ENCODE measurements at regions not wholly inside any gene's neighbourhood (a gene's known extent, or its start where the extent isn't known, plus 50 kb on each side); places are given as distances from the start of the nearest gene placed in this dataset.

GRCh38 chr2:60045456-60045855 is 508.0 kb downstream of the BCL11A start:
- H3K9me3 ChIP-seq (ENCODE audit: insufficient read depth, low read depth), result no peaks in the 10 kb centered on the region
- no peaks in the 10 kb centered on the region for H4K20me1 ChIP-seq (ENCODE audit: insufficient read depth)
- no peaks in the 10 kb centered on the region for H3K27me3 ChIP-seq (ENCODE audit: insufficient read depth, low read depth)
- ChIA-PET POLR2A (ENCODE audit: unreplicated experiment) (no interaction called here), CTCF (no interaction called here)
- H3K79me2 ChIP-seq (ENCODE audit: low read depth), result no peaks in the 10 kb centered on the region
- H3K4me2 ChIP-seq, result no peak overlapping the region
- H3K27ac ChIP-seq, result no peak overlapping the region
- H3K4me1 ChIP-seq (replicated peaks; ENCODE audit: insufficient read depth), result no peaks in the 10 kb centered on the region
- intact Hi-C loops (cut with micrococcal nuclease; ENCODE audit: unreplicated experiment), result no loop called here
- TF ChIP-seq EZH2 (IDR thresholded peaks at IDR 0.05; ENCODE audit: low read depth) (no peak), CTCF (conservative IDR thresholded peaks at IDR 0.05) (no peak)
- H3K4me3 ChIP-seq, result no peak overlapping the region
- no peaks in the 10 kb centered on the region for H3K36me3 ChIP-seq (ENCODE audit: low read depth)
- no peaks in the 10 kb centered on the region for H3F3A ChIP-seq (ENCODE audit: insufficient read depth, low read depth)
- no TSS peak for BruUV-seq (replicated peaks)
- DNase-seq, result no peak
- no peaks in the 10 kb centered on the region; the same call in 1 of the 2 replicates for H3K9me2 ChIP-seq (ENCODE audit: insufficient read depth)
- H2AFZ ChIP-seq, result no peak overlapping the region

- Histone ChIP-seq H3K4me3 (no peak overlapping the region), H3K9me2 (ENCODE audit: insufficient read depth) (no peaks in the 10 kb centered on the region; the same call in 1 of the 2 replicates), H3K27me3 (ENCODE audit: insufficient read depth, low read depth) (no peaks in the 10 kb centered on the region), H3F3A (ENCODE audit: insufficient read depth, low read depth) (no peaks in the 10 kb centered on the region), H3K36me3 (ENCODE audit: low read depth) (no peaks in the 10 kb centered on the region), H4K20me1 (ENCODE audit: insufficient read depth) (no peaks in the 10 kb centered on the region), H3K9me3 (ENCODE audit: insufficient read depth, low read depth) (no peaks in the 10 kb centered on the region), H3K4me2 (no peak overlapping the region), H2AFZ (no peak overlapping the region), H3K4me1 (replicated peaks; ENCODE audit: insufficient read depth) (no peaks in the 10 kb centered on the region), H3K27ac (no peak overlapping the region), H3K79me2 (ENCODE audit: low read depth) (no peaks in the 10 kb centered on the region)
- no peak for TF ChIP-seq CTCF (conservative IDR thresholded peaks at IDR 0.05)
- TF ChIP-seq EZH2 (IDR thresholded peaks at IDR 0.05; ENCODE audit: low read depth), result no peak
- intact Hi-C loops (cut with micrococcal nuclease; ENCODE audit: unreplicated experiment), result no loop called here
- BruUV-seq (replicated peaks), result no TSS peak
- ChIA-PET POLR2A (ENCODE audit: unreplicated experiment) (no interaction called here), CTCF (no interaction called here)
- DNase-seq, result no peak
Observed at GRCh38 chr2:60044484-60044883, 509.0 kb downstream of the BCL11A start.

- Histone ChIP-seq H2AFZ (no peak overlapping the region), H3K27ac (no peak overlapping the region), H3K4me1 (replicated peaks; ENCODE audit: insufficient read depth) (no peaks in the 10 kb centered on the region), H3K4me2 (no peak overlapping the region), H4K20me1 (ENCODE audit: insufficient read depth) (no peaks in the 10 kb centered on the region), H3K9me3 (ENCODE audit: insufficient read depth, low read depth) (no peaks in the 10 kb centered on the region), H3K9me2 (ENCODE audit: insufficient read depth) (no peaks in the 10 kb centered on the region; the same call in 1 of the 2 replicates), H3K79me2 (ENCODE audit: low read depth) (no peaks in the 10 kb centered on the region), H3K36me3 (ENCODE audit: low read depth) (no peaks in the 10 kb centered on the region), H3K4me3 (no peak overlapping the region), H3K27me3 (ENCODE audit: insufficient read depth, low read depth) (no peaks in the 10 kb centered on the region), H3F3A (ENCODE audit: insufficient read depth, low read depth) (no peaks in the 10 kb centered on the region)
- TF ChIP-seq EZH2 (IDR thresholded peaks at IDR 0.05; ENCODE audit: low read depth) (no peak), CTCF (conservative IDR thresholded peaks at IDR 0.05) (no peak)
- POLR2A ChIA-PET (ENCODE audit: unreplicated experiment), result no interaction called here
- CTCF ChIA-PET, result interaction anchor here (0.6 kb wide), 1 partner anchor 25 kb away, joined by 3 read pairs; no protein-coding TSS in a partner anchor
- DNase-seq, result no peak
- no TSS peak for BruUV-seq (replicated peaks)
- intact Hi-C loops (cut with micrococcal nuclease; ENCODE audit: unreplicated experiment), result no loop called here
Observed at GRCh38 chr2:60042023-60042422, 511.4 kb downstream of the BCL11A start.

Data from PC-9 (cell line).